OCI-LY1 (cell line): ENCODE measurements at regions not wholly inside any gene's neighbourhood (a gene's known extent, or its start where the extent isn't known, plus 50 kb on each side); places are given as distances from the start of the nearest gene placed in this dataset.

Experiments
- H2AFZ ChIP-seq: fragments of 200-600 bp; sonication (generic), shearing (Covaris generic); 2 replicates; pipeline ENCODE4 v1.6.0; 2014; ENCODE audit warnings: antibody characterized with exemption, mild to moderate bottlenecking, low read length
- H3F3A ChIP-seq: fragments of 200-600 bp; sonication (generic), shearing (Covaris generic); 2 replicates; pipeline ENCODE4 v1.6.0; 2014; ENCODE audit warnings: mild to moderate bottlenecking, antibody characterized with exemption, low read length, moderate library complexity; ENCODE audit not compliant: insufficient read depth
- H3K27ac ChIP-seq: fragments of 200-600 bp; sonication (generic); 2 replicates; pipeline ENCODE4 v1.5.1; 2014; ENCODE audit warnings: low read length, mixed run types, mild to moderate bottlenecking, low read depth; ENCODE audit not compliant: poor library complexity, severe bottlenecking
- H3K27me3 ChIP-seq: fragments of 200-600 bp; sonication (generic); 2 replicates; pipeline ENCODE4 v1.6.0; 2014; ENCODE audit warnings: antibody characterized with exemption, mild to moderate bottlenecking, low read length, moderate library complexity; ENCODE audit not compliant: insufficient read depth
- H3K36me3 ChIP-seq: fragments of 200-600 bp; sonication (generic); 2 replicates; pipeline ENCODE4 v1.6.1; 2014; ENCODE audit warnings: mild to moderate bottlenecking, antibody characterized with exemption, low read length, moderate library complexity, mixed read lengths; ENCODE audit not compliant: insufficient read depth
- H3K4me1 ChIP-seq: fragments of 200-600 bp; sonication (generic); 2 replicates; pipeline ENCODE4 v1.5.1; 2014; ENCODE audit warnings: mild to moderate bottlenecking, low read length, moderate library complexity; ENCODE audit not compliant: insufficient read depth, severe bottlenecking
- H3K4me2 ChIP-seq: fragments of 200-600 bp; sonication (generic), shearing (Covaris generic); 2 replicates; pipeline ENCODE4 v1.6.1; 2014; ENCODE audit warnings: low read length
- H3K4me3 ChIP-seq: fragments of 200-600 bp; sonication (generic); 2 replicates; pipeline ENCODE4 v1.5.1; 2014; ENCODE audit warnings: low read length, low read depth, mild to moderate bottlenecking, mixed read lengths; ENCODE audit not compliant: poor library complexity, severe bottlenecking
- H3K79me2 ChIP-seq: fragments of 200-600 bp; shearing (Covaris generic); 2 replicates; pipeline ENCODE4 v1.6.1; 2016; ENCODE audit warnings: mixed run types, low read length, mixed read lengths; ENCODE audit not compliant: insufficient read depth
- H3K9ac ChIP-seq: fragments of 200-600 bp; sonication (generic), shearing (Covaris generic); 2 replicates; pipeline ENCODE4 v1.6.1; 2014; ENCODE audit warnings: mild to moderate bottlenecking, low read length, mixed read lengths
- H3K9me2 ChIP-seq: fragments of 200-600 bp; sonication (generic), shearing (Covaris generic); 2 replicates; pipeline ENCODE4 v1.6.1; 2014; ENCODE audit warnings: low read depth, mild to moderate bottlenecking, low read length, mixed read lengths
- H3K9me3 ChIP-seq: fragments of 200-600 bp; shearing (Covaris generic); 2 replicates; pipeline ENCODE4 v1.6.1; 2014; ENCODE audit warnings: low read length, mixed read lengths
- H4K20me1 ChIP-seq: fragments of 200-600 bp; sonication (generic), shearing (Covaris generic); 2 replicates; pipeline ENCODE4 v1.6.0; 2016; ENCODE audit warnings: mild to moderate bottlenecking, low read length; ENCODE audit not compliant: insufficient read depth
- EZH2 ChIP-seq: fragments of 200-600 bp; sonication (generic), shearing (Covaris generic); IDR thresholded peaks from 2 replicates; pipeline ENCODE4 v1.8.0; 2017; ENCODE audit warnings: borderline replicate concordance, mixed run types, mild to moderate bottlenecking, antibody characterized with exemption, low read length, moderate library complexity, mixed read lengths
- TF ChIP-seq, protein P1 (sequence below): fragments of 200-600 bp; sonication (generic), shearing (Covaris generic); IDR thresholded peaks from 2 replicates; pipeline ENCODE4 v1.5.1; 2017; ENCODE audit warnings: mild to moderate bottlenecking, antibody characterized with exemption, low read length, moderate library complexity, mixed read lengths

DNA sequence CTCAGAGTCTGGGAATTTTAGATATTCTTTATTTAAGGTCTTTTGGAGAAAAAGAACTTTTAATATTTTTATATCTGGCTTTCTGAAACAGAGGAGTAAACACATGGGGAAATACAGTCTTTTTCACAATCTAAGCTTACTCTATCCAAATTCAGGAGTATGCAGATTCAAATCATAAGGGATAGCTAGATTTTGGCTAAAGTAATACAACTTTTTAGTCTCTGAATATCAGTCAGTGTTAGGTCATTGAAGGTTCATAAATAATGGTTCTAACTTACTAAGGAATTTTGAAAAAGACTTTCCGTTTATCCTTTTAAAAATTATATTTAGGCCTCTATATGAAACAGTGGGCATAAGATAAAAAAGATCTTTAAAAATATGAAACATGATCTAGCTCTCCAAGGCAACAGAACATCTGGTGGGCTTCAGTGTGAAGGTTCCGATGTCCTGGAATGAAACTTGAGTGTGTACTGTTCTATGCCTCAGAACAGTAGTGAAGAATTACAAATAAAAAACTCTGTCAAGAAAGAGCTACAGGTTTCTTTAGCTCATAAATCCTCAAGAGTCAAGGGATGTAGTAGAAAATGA, 165.2 kb upstream of the PDGFD start:
- Histone ChIP-seq H4K20me1 (no peaks in the 10 kb centered on the region), H3K9me3 (no peaks in the 10 kb centered on the region), H3K9ac (no peak overlapping the region), H3K79me2 (no peaks in the 10 kb centered on the region), H3K36me3 (no peaks in the 10 kb centered on the region), H3K4me2 (no peak overlapping the region), H3K4me3 (no peak overlapping the region), H2AFZ (no peak overlapping the region), H3K27me3 (no peaks in the 10 kb centered on the region), H3K9me2 (no peaks in the 10 kb centered on the region), H3K27ac (no peak overlapping the region), H3F3A (no peaks in the 10 kb centered on the region), H3K4me1 (no peaks in the 10 kb centered on the region)
- TF ChIP-seq, protein P1, sequence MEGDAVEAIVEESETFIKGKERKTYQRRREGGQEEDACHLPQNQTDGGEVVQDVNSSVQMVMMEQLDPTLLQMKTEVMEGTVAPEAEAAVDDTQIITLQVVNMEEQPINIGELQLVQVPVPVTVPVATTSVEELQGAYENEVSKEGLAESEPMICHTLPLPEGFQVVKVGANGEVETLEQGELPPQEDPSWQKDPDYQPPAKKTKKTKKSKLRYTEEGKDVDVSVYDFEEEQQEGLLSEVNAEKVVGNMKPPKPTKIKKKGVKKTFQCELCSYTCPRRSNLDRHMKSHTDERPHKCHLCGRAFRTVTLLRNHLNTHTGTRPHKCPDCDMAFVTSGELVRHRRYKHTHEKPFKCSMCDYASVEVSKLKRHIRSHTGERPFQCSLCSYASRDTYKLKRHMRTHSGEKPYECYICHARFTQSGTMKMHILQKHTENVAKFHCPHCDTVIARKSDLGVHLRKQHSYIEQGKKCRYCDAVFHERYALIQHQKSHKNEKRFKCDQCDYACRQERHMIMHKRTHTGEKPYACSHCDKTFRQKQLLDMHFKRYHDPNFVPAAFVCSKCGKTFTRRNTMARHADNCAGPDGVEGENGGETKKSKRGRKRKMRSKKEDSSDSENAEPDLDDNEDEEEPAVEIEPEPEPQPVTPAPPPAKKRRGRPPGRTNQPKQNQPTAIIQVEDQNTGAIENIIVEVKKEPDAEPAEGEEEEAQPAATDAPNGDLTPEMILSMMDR = no peak
- no peak for TF ChIP-seq EZH2

DNA sequence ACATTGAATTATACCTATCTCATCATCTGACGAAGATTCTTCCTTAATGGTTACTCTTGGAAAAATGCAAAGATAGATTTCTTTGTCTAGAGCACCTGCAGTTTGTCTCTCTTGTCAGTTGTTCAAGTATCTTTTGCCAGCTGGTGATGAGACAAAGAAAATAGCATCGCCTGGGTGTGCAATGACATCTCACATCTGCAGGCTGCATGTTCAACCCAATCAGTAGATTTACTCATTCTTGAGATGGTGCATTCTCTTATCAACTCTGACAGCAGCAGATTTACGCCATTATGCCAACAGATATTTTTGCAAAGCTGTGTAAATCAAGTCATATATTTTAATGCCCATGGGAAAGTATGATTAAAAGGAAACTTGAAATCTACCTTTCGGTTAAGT, 164.6 kb upstream of the PDGFD start:
- Histone ChIP-seq H3K4me3 (no peak overlapping the region), H3K79me2 (no peaks in the 10 kb centered on the region), H3K36me3 (no peaks in the 10 kb centered on the region), H3K4me1 (no peaks in the 10 kb centered on the region), H3F3A (no peaks in the 10 kb centered on the region), H2AFZ (no peak overlapping the region), H3K9me3 (no peaks in the 10 kb centered on the region), H3K27ac (no peak overlapping the region), H4K20me1 (no peaks in the 10 kb centered on the region), H3K4me2 (no peak overlapping the region), H3K9me2 (no peaks in the 10 kb centered on the region), H3K9ac (no peak overlapping the region), H3K27me3 (no peaks in the 10 kb centered on the region)
- TF ChIP-seq, protein P1 = no peak
- TF ChIP-seq EZH2 = no peak

DNA sequence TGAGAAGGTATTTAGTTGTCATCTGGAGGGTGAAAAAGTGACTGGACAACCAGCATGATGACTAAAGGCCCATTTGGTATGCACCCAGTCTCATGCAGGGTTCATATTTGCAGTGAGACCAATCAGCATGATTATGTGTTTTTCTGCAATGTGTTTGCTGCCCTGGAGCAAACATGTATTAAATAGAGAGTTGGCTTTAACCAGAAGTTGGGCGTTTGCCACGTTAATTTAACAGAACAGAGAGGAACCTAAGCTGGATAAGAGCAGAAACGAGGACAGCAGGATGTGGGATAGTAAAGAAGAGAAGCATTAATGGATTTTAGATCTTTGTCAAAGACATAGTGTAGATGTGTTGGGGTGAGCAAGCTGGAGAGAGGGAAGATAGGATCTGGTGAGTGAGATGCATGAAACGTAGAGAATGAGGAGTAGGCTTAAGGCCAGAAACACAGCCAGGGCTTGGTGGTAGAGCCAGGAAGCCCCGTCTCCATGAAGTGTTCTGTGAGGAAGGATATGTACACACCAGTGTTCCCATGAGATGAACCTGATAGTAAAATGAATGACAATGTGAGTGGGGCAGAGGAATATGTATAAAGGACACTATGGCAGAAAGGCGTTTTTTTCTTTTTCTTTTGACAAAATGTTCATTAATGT, 164.0 kb upstream of the PDGFD start:
- TF ChIP-seq EZH2 = no peak
- TF ChIP-seq, protein P1 = no peak
- no peaks in the 10 kb centered on the region for H3K4me1 ChIP-seq
- H3K27ac ChIP-seq = no peak overlapping the region
- no peaks in the 10 kb centered on the region for H3K9me2 ChIP-seq
- H3K9ac ChIP-seq = no peak overlapping the region
- no peaks in the 10 kb centered on the region for H3K79me2 ChIP-seq
- H3K36me3 ChIP-seq = no peaks in the 10 kb centered on the region
- H3K27me3 ChIP-seq = no peaks in the 10 kb centered on the region
- no peaks in the 10 kb centered on the region for H3K9me3 ChIP-seq
- H2AFZ ChIP-seq = no peak overlapping the region
- H3K4me3 ChIP-seq = no peak overlapping the region
- no peaks in the 10 kb centered on the region for H4K20me1 ChIP-seq
- no peak overlapping the region for H3K4me2 ChIP-seq
- no peaks in the 10 kb centered on the region for H3F3A ChIP-seq
